Loucy (cell line): ENCODE measurements at regions not wholly inside any gene's neighbourhood (a gene's known extent, or its start where the extent isn't known, plus 50 kb on each side); places are given as distances from the start of the nearest gene placed in this dataset.

Experiments used
- H2AFZ ChIP-seq: fragments of 200-600 bp; sonication (generic); 2 replicates; pipeline ENCODE4 v1.6.0; 2016; ENCODE audit warnings: antibody characterized with exemption, mild to moderate bottlenecking, low read length, moderate library complexity
- H3F3A ChIP-seq: fragments of 200-600 bp; 2 replicates; pipeline ENCODE4 v1.6.0; 2016; ENCODE audit warnings: antibody characterized with exemption, low read depth, mild to moderate bottlenecking
- H3K27me3 ChIP-seq: fragments of 200-600 bp; sonication (generic); 2 replicates; pipeline ENCODE4 v1.6.1; 2014; ENCODE audit warnings: low read length, mild to moderate bottlenecking; ENCODE audit not compliant: insufficient read depth, poor library complexity, severe bottlenecking
- H3K36me3 ChIP-seq: fragments of 200-600 bp; sonication (generic); 2 replicates; pipeline ENCODE4 v1.6.1; 2016; ENCODE audit warnings: low read length; ENCODE audit not compliant: insufficient read depth
- H3K4me1 ChIP-seq: fragments of 200-600 bp; sonication (generic); 2 replicates; pipeline ENCODE4 v1.5.1; 2014; ENCODE audit warnings: low read length, mild to moderate bottlenecking; ENCODE audit not compliant: insufficient read depth, poor library complexity, severe bottlenecking
- H3K4me2 ChIP-seq: fragments of 200-600 bp; sonication (generic); 2 replicates; pipeline ENCODE4 v1.6.0; 2014; ENCODE audit warnings: antibody characterized with exemption, low read length, low read depth, mild to moderate bottlenecking; ENCODE audit not compliant: poor library complexity, severe bottlenecking
- H3K4me3 ChIP-seq: fragments of 200-600 bp; sonication (generic); 2 replicates; pipeline ENCODE4 v1.5.1; 2014; ENCODE audit warnings: low read length, mild to moderate bottlenecking, mixed read lengths; ENCODE audit not compliant: poor library complexity, severe bottlenecking
- H3K79me2 ChIP-seq: fragments of 200-600 bp; sonication (generic); 2 replicates; pipeline ENCODE4 v1.6.1; 2014; ENCODE audit warnings: low read length; ENCODE audit not compliant: insufficient read depth
- H3K9ac ChIP-seq: fragments of 200-600 bp; sonication (generic); 2 replicates; pipeline ENCODE4 v1.6.0; 2014; ENCODE audit warnings: mild to moderate bottlenecking, low read depth, low read length, moderate library complexity; ENCODE audit not compliant: poor library complexity, severe bottlenecking
- H3K9me2 ChIP-seq: fragments of 200-600 bp; sonication (generic); replicated peaks from 2 replicates; pipeline ENCODE4 v1.6.1; 2016; ENCODE audit warnings: low read depth, low read length, mixed read lengths
- H3K9me3 ChIP-seq: fragments of 200-600 bp; sonication (generic); 2 replicates; pipeline ENCODE4 v1.6.1; 2014; ENCODE audit warnings: mild to moderate bottlenecking, antibody characterized with exemption, low read length, low read depth; ENCODE audit not compliant: insufficient read depth
- H4K20me1 ChIP-seq: fragments of 200-600 bp; sonication (generic); 2 replicates; pipeline ENCODE4 v1.6.0; 2014; ENCODE audit warnings: antibody characterized with exemption, low read length, mild to moderate bottlenecking; ENCODE audit not compliant: insufficient read depth, poor library complexity, severe bottlenecking
- EZH2phosphoT487 ChIP-seq: fragments of 200-600 bp; IDR thresholded peaks from 2 replicates; pipeline ENCODE4 v1.6.1; 2018; ENCODE audit warnings: antibody characterized with exemption, mild to moderate bottlenecking, moderate library complexity, borderline replicate concordance
- TF ChIP-seq, protein P1 (sequence below): fragments of 200-600 bp; sonication (generic); conservative IDR thresholded peaks from 2 replicates; pipeline ENCODE4 v1.5.1; 2014; ENCODE audit warnings: mild to moderate bottlenecking, antibody characterized with exemption, low read length

DNA sequence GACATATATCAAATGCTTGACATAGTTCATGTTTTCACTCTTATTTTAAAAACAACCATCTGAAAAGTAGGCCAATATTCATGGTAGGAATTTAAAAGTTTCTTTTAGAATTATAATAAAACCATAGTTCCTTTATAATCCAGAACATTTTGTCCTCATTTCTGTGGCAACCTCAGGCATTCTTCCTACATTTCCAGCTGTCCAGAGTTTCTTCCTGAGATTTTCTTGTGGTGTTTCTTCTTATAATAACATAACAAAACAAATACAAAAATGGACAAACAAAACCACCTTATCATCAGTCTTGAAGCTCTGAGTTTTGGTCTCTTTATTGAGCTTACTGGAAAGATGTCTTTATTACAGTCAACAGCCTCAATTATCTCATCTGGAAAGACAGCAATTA is 2028.6 kb upstream of the CELF4 start:
- peaks cover 8% of the 10 kb centered on the region; the same call in 1 of the 2 replicates for H3K9me3 ChIP-seq
- no peaks in the 10 kb centered on the region for H3K27me3 ChIP-seq
- no peak overlapping the region for H2AFZ ChIP-seq
- H4K20me1 ChIP-seq = no peaks in the 10 kb centered on the region
- H3K9me2 ChIP-seq = no peaks in the 10 kb centered on the region
- H3F3A ChIP-seq = no peaks in the 10 kb centered on the region
- no peak for TF ChIP-seq EZH2phosphoT487
- TF ChIP-seq, protein P1, sequence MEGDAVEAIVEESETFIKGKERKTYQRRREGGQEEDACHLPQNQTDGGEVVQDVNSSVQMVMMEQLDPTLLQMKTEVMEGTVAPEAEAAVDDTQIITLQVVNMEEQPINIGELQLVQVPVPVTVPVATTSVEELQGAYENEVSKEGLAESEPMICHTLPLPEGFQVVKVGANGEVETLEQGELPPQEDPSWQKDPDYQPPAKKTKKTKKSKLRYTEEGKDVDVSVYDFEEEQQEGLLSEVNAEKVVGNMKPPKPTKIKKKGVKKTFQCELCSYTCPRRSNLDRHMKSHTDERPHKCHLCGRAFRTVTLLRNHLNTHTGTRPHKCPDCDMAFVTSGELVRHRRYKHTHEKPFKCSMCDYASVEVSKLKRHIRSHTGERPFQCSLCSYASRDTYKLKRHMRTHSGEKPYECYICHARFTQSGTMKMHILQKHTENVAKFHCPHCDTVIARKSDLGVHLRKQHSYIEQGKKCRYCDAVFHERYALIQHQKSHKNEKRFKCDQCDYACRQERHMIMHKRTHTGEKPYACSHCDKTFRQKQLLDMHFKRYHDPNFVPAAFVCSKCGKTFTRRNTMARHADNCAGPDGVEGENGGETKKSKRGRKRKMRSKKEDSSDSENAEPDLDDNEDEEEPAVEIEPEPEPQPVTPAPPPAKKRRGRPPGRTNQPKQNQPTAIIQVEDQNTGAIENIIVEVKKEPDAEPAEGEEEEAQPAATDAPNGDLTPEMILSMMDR = no peak
- no peak overlapping the region for H3K4me2 ChIP-seq
- no peak overlapping the region for H3K4me3 ChIP-seq
- no peaks in the 10 kb centered on the region for H3K36me3 ChIP-seq
- H3K4me1 ChIP-seq = peaks cover 19% of the 10 kb centered on the region
- no peaks in the 10 kb centered on the region for H3K79me2 ChIP-seq
- H3K9ac ChIP-seq = no peak overlapping the region

DNA sequence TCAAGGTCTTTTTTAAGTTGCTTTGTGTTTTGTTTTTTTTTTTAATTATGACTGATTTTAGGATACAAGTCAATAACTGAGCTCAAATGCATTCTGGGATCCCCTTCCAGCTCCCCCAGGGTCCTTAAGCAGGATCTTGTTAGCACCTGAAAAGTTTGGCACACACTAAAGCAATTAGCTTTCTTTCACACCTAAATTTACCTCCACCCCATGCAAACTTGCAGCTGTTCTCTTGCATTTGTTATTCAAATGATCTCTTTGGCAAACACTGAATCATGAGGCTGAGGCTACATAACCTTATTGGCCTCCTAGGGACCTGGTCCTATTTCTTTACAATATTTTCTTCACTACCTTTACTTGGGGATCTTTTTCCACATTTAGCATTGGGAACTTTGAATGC is 2026.1 kb upstream of the CELF4 start:
- Histone ChIP-seq H3K4me2 (no peak overlapping the region), H3K9me2 (no peaks in the 10 kb centered on the region), H3K27me3 (no peaks in the 10 kb centered on the region), H4K20me1 (no peaks in the 10 kb centered on the region), H3K36me3 (no peaks in the 10 kb centered on the region), H3K9ac (no peak overlapping the region), H3K4me3 (no peak overlapping the region), H3K9me3 (peaks cover 8% of the 10 kb centered on the region; the same call in 1 of the 2 replicates), H2AFZ (no peak overlapping the region), H3K79me2 (no peaks in the 10 kb centered on the region), H3F3A (no peaks in the 10 kb centered on the region), H3K4me1 (peaks cover 6% of the 10 kb centered on the region)
- TF ChIP-seq, protein P1 = no peak
- TF ChIP-seq EZH2phosphoT487 = no peak

DNA sequence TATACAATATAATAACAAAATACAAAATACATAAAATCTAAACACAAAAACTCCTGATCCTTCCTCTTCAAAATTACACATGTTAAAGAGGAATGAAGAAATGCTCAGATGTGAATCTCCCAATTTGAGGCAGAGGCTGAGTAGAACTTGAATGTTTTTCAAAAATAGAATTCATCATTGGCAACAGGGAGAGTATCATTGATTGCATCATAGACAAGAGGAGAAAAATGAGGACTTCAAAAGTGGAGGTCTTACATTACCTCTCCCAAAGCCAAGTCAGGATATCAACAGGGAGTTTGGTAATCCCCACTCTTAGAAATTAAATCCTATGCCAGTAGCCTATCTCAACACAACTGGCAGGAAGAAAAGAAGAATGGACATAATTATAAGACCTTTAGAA is 2023.9 kb upstream of the CELF4 start:
- no peaks in the 10 kb centered on the region for H3K4me1 ChIP-seq
- H3K9me3 ChIP-seq = peaks cover 3% of the 10 kb centered on the region; the same call in 1 of the 2 replicates
- H2AFZ ChIP-seq = no peak overlapping the region
- H3K36me3 ChIP-seq = no peaks in the 10 kb centered on the region
- no peaks in the 10 kb centered on the region for H3K9me2 ChIP-seq
- TF ChIP-seq, protein P1 = no peak
- H3K4me2 ChIP-seq = no peak overlapping the region
- H3K4me3 ChIP-seq = no peak overlapping the region
- no peak overlapping the region for H3K9ac ChIP-seq
- no peaks in the 10 kb centered on the region for H3K27me3 ChIP-seq
- no peaks in the 10 kb centered on the region for H3F3A ChIP-seq
- H4K20me1 ChIP-seq = no peaks in the 10 kb centered on the region
- H3K79me2 ChIP-seq = no peaks in the 10 kb centered on the region
